MM.1S (cell line): ENCODE measurements at regions not wholly inside any gene's neighbourhood (a gene's known extent, or its start where the extent isn't known, plus 50 kb on each side); places are given as distances from the start of the nearest gene placed in this dataset.

Experiments used
- DNase-seq: peaks from one replicate; pipeline ENCODE4 v3.0.0-alpha.2; 2015
- H2AFZ ChIP-seq: fragments of 300-600 bp; sonication (generic); 2 replicates; pipeline ENCODE4 v1.6.0; 2016; ENCODE audit warnings: antibody characterized with exemption, low read length
- H3F3A ChIP-seq: fragments of 300-600 bp; sonication (generic); 2 replicates; pipeline ENCODE4 v1.6.1; 2016; ENCODE audit warnings: mild to moderate bottlenecking, antibody characterized with exemption, low read length, moderate library complexity, mixed read lengths; ENCODE audit not compliant: insufficient read depth
- H3K27ac ChIP-seq: fragments of 300-600 bp; sonication (generic); 2 replicates; pipeline ENCODE4 v1.5.1; 2016; ENCODE audit warnings: mild to moderate bottlenecking, low read length
- H3K27me3 ChIP-seq: fragments of 300-600 bp; sonication (generic); replicated peaks from 2 replicates; pipeline ENCODE4 v1.6.0; 2016; ENCODE audit warnings: low read length; ENCODE audit not compliant: insufficient read depth
- H3K36me3 ChIP-seq: fragments of 300-600 bp; sonication (generic); replicated peaks from 2 replicates; pipeline ENCODE4 v1.6.1; 2016; ENCODE audit warnings: mild to moderate bottlenecking, low read length, mixed read lengths; ENCODE audit not compliant: insufficient read depth
- H3K4me1 ChIP-seq: fragments of 300-600 bp; sonication (generic); 2 replicates; pipeline ENCODE4 v1.6.1; 2016; ENCODE audit warnings: low read length, mixed read lengths
- H3K4me2 ChIP-seq: fragments of 300-600 bp; sonication (generic); 2 replicates; pipeline ENCODE4 v1.6.0; 2016; ENCODE audit warnings: low read depth, low read length
- H3K4me3 ChIP-seq: fragments of 300-600 bp; sonication (generic); 2 replicates; pipeline ENCODE4 v1.5.1; 2016; ENCODE audit warnings: low read length, mixed read lengths
- H3K79me2 ChIP-seq: fragments of 300-600 bp; sonication (generic); 2 replicates; pipeline ENCODE4 v1.6.1; 2016; ENCODE audit warnings: mixed run types, low read length, mixed read lengths
- H3K9ac ChIP-seq: fragments of 300-600 bp; sonication (generic); 2 replicates; pipeline ENCODE4 v1.6.1; 2016; ENCODE audit warnings: low read length, mixed read lengths
- H3K9me2 ChIP-seq: fragments of 300-600 bp; sonication (generic); replicated peaks from 2 replicates; pipeline ENCODE4 v1.6.1; 2016; ENCODE audit warnings: mild to moderate bottlenecking, low read length, mixed read lengths; ENCODE audit not compliant: insufficient read depth
- H3K9me3 ChIP-seq: fragments of 300-600 bp; sonication (generic); replicated peaks from 2 replicates; pipeline ENCODE4 v1.6.1; 2016; ENCODE audit warnings: mild to moderate bottlenecking, low read length, mixed read lengths; ENCODE audit not compliant: insufficient read depth
- H4K20me1 ChIP-seq: fragments of 300-600 bp; sonication (generic); 2 replicates; pipeline ENCODE4 v1.6.1; 2016; ENCODE audit warnings: mild to moderate bottlenecking, low read length, moderate library complexity, mixed read lengths; ENCODE audit not compliant: insufficient read depth
- CTCF ChIP-seq: fragments of 300-600 bp; sonication (generic); IDR thresholded peaks from 2 replicates; pipeline ENCODE4 v1.5.1; 2016; ENCODE audit warnings: antibody characterized with exemption, low read length, mixed read lengths
- EZH2 ChIP-seq: fragments of 300-600 bp; sonication (generic); optimal IDR thresholded peaks from 2 replicates; pipeline ENCODE3; 2017; ENCODE audit warnings: low read depth, mild to moderate bottlenecking, antibody characterized with exemption, low read length, mixed read lengths
- EZH2phosphoT487 ChIP-seq: fragments of 300-600 bp; sonication (generic); IDR thresholded peaks from 2 replicates; pipeline ENCODE4 v1.6.1; 2018; ENCODE audit warnings: antibody characterized with exemption, low read length

GRCh38 chr1:194658090-194658439, 1471.7 kb upstream of the B3GALT2 start:
- Histone ChIP-seq H3K9ac (no peak overlapping the region), H3K4me2 (no peak overlapping the region), H3K27ac (no peak overlapping the region)

GRCh38 chr1:194654956-194655355, 1468.5 kb upstream of the B3GALT2 start:
- H3K4me2 ChIP-seq = no peak overlapping the region
- H3K27me3 ChIP-seq = no peaks in the 10 kb centered on the region
- H3K4me3 ChIP-seq = no peak overlapping the region
- no peaks in the 10 kb centered on the region for H4K20me1 ChIP-seq
- no peaks in the 10 kb centered on the region for H3F3A ChIP-seq
- no peak overlapping the region for H3K27ac ChIP-seq
- H3K4me1 ChIP-seq = no peaks in the 10 kb centered on the region
- no peaks in the 10 kb centered on the region for H3K9me2 ChIP-seq
- H3K9me3 ChIP-seq = no peaks in the 10 kb centered on the region
- no peak for DNase-seq
- TF ChIP-seq EZH2 = no peak
- no peak for TF ChIP-seq CTCF
- no peak overlapping the region for H2AFZ ChIP-seq
- H3K36me3 ChIP-seq = no peaks in the 10 kb centered on the region
- H3K79me2 ChIP-seq = no peaks in the 10 kb centered on the region
- no peak overlapping the region for H3K9ac ChIP-seq

More at GRCh38 chr1:194658090-194658439, 1471.7 kb upstream of the B3GALT2 start:
- Histone ChIP-seq H3F3A (no peaks in the 10 kb centered on the region), H3K79me2 (no peaks in the 10 kb centered on the region), H4K20me1 (no peaks in the 10 kb centered on the region), H3K9me3 (no peaks in the 10 kb centered on the region), H3K36me3 (no peaks in the 10 kb centered on the region), H3K4me1 (no peaks in the 10 kb centered on the region), H3K4me3 (no peak overlapping the region), H3K27me3 (no peaks in the 10 kb centered on the region), H3K9me2 (no peaks in the 10 kb centered on the region), H2AFZ (no peak overlapping the region)
- TF ChIP-seq EZH2phosphoT487 (no peak), EZH2 (no peak), CTCF (no peak)
- DNase-seq = peak; percentile 38

- Histone ChIP-seq H4K20me1 (no peaks in the 10 kb centered on the region), H3K36me3 (no peaks in the 10 kb centered on the region), H3K79me2 (no peaks in the 10 kb centered on the region), H3K4me2 (no peak overlapping the region), H2AFZ (no peak overlapping the region), H3K4me3 (no peak overlapping the region), H3K27me3 (no peaks in the 10 kb centered on the region), H3K4me1 (no peaks in the 10 kb centered on the region), H3F3A (no peaks in the 10 kb centered on the region), H3K9me3 (no peaks in the 10 kb centered on the region), H3K27ac (no peak overlapping the region), H3K9me2 (no peaks in the 10 kb centered on the region), H3K9ac (no peak overlapping the region)
- DNase-seq = no peak
- TF ChIP-seq EZH2phosphoT487 = no peak
- no peak for TF ChIP-seq CTCF
- TF ChIP-seq EZH2 = no peak
These were observed 1467.0 kb upstream of the B3GALT2 start for GRCh38 chr1:194653385-194653784.
